Liver (tissue), 3 donors: ENCODE measurements at regions not wholly inside any gene's neighbourhood (a gene's known extent, or its start where the extent isn't known, plus 50 kb on each side); places are given as distances from the start of the nearest gene placed in this dataset.

Experiments
- GABPA ChIP-seq, 2 donors: IDR thresholded peaks in 1 of 2; conservative IDR thresholded peaks in 1 of 2; 2 replicates each; pipeline ENCODE4 v1.6.1; 2016; ENCODE audit warnings: antibody characterized with exemption in 2 of 2, mild to moderate bottlenecking in 1 of 2, moderate library complexity in 1 of 2
- RAD21 ChIP-seq, 2 donors: IDR thresholded peaks; 2 replicates each; pipeline ENCODE4 v1.6.1; 2016; ENCODE audit warnings: antibody characterized with exemption in 2 of 2, mild to moderate bottlenecking in 2 of 2
- SP1 ChIP-seq: IDR thresholded peaks from 2 replicates; pipeline ENCODE4 v1.6.1; 2018; ENCODE audit warnings: antibody characterized with exemption, mild to moderate bottlenecking
- TAF1 ChIP-seq: conservative IDR thresholded peaks from 2 replicates; pipeline ENCODE4 v1.6.1; 2016; ENCODE audit warnings: antibody characterized with exemption, mild to moderate bottlenecking
- YY1 ChIP-seq: IDR thresholded peaks from 2 replicates; pipeline ENCODE4 v1.6.1; 2016; ENCODE audit warnings: antibody characterized with exemption, mild to moderate bottlenecking
- TF ChIP-seq, protein P1 (sequence below): fragments of 150-350 bp; IDR thresholded peaks from 2 replicates; pipeline ENCODE4 v1.5.1; 2017; ENCODE audit warnings: improper control_type of control experiment, low read depth, low read length; ENCODE audit not compliant: missing input control
- TF ChIP-seq, protein P2 (sequence below): IDR thresholded peaks from 2 replicates; pipeline ENCODE4 v1.6.1; 2016; ENCODE audit warnings: antibody characterized with exemption
- donor health status: healthy.
- donor health status: healthy.

DNA sequence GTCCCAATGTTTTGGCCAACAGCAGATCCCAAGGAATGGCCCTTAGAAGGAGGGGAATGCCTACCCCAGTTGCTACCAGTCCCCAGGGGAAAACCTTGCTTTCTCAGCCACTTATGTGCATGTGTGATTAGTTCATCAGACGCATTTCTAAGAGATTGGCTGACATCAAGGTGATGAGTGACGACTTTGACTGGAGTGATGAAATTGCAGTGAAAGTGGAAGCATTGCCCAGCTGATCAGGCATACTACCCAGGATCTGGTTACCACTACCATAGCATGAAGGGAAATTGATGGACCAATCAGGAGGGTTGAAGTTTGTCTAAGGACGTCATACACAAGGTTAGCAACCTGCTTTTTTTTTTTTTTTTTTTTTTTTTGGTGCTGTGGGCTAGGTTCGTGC lies 90.3 kb upstream of the ELMO1 start:
- TF ChIP-seq SP1: no peak
- no peak for TF ChIP-seq TAF1
- TF ChIP-seq, protein P1, sequence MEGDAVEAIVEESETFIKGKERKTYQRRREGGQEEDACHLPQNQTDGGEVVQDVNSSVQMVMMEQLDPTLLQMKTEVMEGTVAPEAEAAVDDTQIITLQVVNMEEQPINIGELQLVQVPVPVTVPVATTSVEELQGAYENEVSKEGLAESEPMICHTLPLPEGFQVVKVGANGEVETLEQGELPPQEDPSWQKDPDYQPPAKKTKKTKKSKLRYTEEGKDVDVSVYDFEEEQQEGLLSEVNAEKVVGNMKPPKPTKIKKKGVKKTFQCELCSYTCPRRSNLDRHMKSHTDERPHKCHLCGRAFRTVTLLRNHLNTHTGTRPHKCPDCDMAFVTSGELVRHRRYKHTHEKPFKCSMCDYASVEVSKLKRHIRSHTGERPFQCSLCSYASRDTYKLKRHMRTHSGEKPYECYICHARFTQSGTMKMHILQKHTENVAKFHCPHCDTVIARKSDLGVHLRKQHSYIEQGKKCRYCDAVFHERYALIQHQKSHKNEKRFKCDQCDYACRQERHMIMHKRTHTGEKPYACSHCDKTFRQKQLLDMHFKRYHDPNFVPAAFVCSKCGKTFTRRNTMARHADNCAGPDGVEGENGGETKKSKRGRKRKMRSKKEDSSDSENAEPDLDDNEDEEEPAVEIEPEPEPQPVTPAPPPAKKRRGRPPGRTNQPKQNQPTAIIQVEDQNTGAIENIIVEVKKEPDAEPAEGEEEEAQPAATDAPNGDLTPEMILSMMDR: no peak
- no peak for TF ChIP-seq YY1
- TF ChIP-seq GABPA (IDR thresholded peaks at IDR 0.05 in 1 of 2, conservative IDR thresholded peaks at IDR 0.05 in 1 of 2): no peak
- TF ChIP-seq, protein P2, sequence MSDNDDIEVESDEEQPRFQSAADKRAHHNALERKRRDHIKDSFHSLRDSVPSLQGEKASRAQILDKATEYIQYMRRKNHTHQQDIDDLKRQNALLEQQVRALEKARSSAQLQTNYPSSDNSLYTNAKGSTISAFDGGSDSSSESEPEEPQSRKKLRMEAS: no peak
- TF ChIP-seq RAD21 (IDR thresholded peaks at IDR 0.05): no peak
